Effector CD8-positive, alpha-beta T cell (primary cell): ENCODE measurements at regions not wholly inside any gene's neighbourhood (a gene's known extent, or its start where the extent isn't known, plus 50 kb on each side); places are given as distances from the start of the nearest gene placed in this dataset.
"Not testable (repeated sequence)": the region's sequence is repeated elsewhere in the genome, so short reads cannot be mapped to it uniquely, and the experiment has no call there.

Experiments used
- DNase-seq: peaks from one replicate; lab custom pipeline; 2025; lab: John Stamatoyannopoulos, UW

- no peak for DNase-seq
Measured at GRCh38 chr14:84421621-84422020, 1108.3 kb upstream of the FLRT2 start.

- no peak for DNase-seq
Measured at GRCh38 chr14:84425968-84426367, 1104.0 kb upstream of the FLRT2 start.

DNA sequence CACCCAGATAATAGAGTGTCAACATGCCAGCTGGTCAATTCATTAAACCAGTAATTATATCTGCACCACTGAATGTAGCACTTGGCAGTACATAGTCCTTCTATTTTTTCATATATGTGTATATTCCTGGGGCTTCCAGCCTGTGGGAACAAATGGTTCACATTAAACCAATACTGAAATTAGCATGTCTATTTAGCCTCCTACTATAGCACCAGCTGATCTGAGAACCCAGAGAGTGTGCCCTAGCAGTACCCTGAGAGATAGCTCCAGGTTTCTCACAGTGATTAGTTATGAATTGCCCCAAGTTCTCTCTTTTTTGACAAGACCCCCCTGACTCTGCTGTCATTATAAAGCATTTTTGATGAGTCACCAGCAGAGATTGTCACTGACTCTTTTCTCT is 1097.3 kb upstream of the FLRT2 start:
- DNase-seq = no peak

DNA sequence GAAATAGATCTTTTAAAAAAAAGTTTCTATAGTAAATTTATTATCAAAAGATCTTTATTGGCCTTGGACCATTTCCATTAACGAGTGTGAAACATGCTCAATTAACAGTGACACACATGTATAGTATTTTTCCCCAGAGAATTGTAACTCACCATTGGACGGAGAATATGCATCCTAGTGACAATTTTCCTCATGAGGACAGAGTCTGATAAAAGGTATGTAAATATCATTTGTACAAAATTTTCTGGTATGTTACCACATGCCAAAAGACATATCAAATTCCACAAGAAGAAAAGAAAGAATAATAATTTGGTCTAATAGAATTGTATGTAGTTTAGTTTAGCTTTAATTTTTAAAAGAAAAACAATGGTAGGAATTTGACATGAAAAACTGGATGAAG is 1096.0 kb upstream of the FLRT2 start:
- no peak for DNase-seq

DNA sequence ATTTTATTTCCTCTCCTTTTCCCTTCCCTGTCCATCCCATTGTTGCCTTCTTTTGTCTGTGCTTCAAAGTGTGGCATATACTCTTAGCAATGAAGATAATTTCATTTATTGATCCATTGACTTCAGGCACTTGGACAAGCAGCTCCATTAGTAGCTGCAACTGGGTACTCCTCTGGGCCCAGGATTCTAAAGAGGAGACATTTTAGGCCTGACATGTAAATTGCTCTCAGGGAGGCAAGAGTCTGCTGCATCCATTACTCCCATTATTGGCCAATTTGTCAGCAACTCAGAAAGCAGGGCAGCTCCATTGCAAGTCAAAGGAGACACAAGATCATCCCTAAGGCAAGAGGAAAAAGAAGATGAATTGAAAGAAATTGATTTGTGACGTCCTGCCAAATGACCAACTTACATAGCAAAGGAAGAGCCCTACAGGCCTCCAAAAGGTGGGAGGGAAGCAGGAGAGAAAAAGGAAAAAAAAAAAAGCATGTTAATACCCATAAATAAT is 1094.1 kb upstream of the FLRT2 start:
- no peak for DNase-seq

GRCh38 chr14:84436528-84436927 is 1093.4 kb upstream of the FLRT2 start:
- DNase-seq = no peak

DNA sequence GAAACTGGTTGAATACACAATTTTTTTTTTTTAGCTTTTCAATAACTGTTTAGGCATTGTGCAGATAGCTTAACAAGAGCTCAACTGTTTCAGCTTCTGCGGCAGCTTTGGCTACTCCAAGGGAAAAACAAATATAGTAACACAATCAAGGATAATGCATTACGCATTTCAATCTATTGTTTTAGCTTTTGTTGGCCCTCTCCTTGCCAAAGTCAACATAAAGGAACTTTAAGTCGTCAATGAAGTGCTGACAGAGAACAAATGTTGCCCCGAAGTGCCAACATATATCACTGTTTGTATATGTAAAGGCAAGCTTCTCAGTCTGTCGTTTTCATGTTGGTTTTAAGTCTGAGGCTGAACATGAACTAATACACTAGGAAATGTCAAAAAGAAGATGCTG is 1087.4 kb upstream of the FLRT2 start:
- DNase-seq = no peak

DNA sequence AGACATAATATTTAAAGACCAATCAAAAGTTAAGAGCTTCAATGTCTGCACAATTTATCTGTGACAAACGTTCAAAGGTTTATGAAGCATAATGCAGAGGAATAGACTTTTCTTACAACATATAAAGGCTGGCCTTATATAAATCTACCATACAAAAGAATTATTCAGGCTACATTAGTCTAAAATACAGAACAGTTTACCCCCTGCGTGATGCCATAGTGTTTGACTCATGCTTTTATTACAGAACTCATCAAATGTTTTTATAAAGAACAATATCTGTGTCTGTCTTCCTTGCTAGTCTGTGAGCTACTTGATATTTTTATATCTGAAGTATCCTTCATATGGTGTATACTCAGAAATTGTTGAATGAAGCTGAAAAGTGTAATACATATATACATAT is 1084.5 kb upstream of the FLRT2 start:
- DNase-seq = no peak

DNA sequence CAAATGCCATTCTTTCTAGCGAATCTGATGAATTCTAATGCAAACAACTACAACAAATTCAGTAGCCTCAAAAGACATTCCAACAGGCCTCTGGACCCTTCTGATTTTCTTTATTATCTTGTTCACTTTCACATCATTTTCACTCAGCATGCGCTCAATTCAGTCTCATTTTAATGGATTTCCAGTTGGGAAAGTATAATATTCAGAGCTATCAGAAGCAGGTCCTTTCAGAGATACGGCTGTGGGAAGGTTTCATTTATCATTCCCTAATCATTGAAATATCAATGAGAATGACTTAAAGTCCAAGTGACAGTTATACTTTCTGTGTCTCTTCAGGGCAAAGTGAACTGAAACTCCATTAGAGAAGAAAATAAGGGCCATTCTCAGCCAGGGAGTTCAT is 1083.7 kb upstream of the FLRT2 start:
- no peak for DNase-seq

DNA sequence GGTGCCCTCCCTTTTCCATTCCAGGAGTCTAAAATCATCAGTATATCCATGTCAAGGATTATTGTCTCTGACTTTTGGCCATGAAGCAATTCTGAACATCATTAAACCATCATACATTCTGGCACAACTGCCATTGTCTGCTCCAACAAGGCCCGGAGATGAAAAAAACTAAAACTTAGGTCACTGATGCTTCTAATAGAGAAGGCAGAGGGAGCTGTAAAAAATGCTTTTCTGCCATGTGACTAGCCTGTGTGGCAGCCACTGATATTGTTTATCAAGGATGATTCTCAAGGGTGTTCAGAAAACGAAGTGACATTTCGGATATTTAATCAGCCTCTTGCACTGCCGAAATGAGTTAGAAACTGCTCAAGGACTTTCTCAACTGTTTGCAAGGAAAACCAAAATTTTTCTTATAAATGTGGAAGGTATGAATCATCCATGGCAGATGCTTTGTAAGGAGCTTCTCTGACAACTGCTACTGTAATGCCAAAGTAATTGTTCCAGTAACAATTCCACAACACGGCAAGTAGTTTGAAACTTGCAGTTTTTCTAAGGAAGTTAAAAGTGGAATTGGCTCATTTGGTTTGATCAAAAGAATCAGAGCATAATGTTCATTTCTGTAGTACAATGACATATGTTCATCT is 1076.5 kb upstream of the FLRT2 start:
- DNase-seq = no peak

DNA sequence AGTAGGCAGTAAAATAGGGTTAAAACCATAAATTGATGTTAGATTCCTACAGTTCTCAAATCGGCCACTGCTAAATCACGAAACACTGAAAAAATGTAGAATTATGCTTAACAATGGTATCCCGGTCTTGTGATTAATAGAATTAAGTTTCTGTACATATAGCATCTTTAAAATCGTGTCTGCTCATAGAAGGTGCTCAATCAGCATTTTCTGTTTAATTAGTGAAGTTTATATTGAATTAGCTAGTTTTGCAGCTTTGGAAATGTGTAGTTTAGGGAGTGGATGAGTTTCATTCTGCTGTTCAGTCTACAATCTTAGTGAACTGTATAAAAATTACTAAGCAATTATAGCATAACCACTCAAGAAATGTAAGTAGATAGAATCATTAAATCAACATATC is 1075.8 kb upstream of the FLRT2 start:
- no peak for DNase-seq

DNA sequence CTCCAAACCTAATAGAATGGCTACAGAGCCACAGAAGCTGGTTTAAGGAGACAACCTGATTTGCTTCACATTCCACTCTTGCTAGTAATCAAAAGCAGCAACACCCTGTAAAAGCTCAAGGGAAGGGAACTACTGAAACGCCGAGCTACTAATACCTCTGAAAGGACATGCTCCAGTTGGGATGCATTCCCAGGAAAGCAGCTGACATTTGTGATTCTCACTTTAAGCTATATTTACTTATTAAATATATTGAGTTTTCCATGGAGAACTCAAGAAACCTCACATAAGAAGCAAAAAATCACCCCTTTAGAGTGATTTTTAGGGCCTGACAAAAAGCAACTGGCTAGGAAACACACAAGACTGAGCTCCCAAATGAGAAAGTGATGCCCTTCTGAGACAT is 1073.0 kb upstream of the FLRT2 start:
- DNase-seq = no peak

- no peak for DNase-seq
Measured at GRCh38 chr14:84458881-84459280, 1071.1 kb upstream of the FLRT2 start.

- DNase-seq = no peak
Measured at GRCh38 chr14:84465880-84466279, 1064.1 kb upstream of the FLRT2 start.

DNA sequence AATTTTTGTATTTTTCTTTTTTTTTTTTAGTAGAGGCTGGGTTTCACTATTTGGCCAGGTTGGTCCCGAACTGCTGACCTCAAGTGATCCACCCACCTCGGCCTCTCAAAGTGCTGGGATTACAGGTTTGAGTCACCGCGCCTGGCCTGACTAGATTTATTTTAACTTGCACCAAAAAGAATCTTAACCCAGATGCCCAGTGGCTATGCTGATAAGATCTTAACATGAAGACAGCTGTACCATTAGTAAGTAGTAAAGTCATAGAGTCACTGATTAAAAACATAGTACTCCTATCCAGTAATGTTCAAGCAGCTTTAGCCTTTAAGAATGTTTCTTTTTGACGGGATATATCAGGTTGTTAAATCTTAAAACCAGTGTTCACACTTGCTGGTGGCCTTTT is 1061.8 kb upstream of the FLRT2 start:
- no peak for DNase-seq

DNA sequence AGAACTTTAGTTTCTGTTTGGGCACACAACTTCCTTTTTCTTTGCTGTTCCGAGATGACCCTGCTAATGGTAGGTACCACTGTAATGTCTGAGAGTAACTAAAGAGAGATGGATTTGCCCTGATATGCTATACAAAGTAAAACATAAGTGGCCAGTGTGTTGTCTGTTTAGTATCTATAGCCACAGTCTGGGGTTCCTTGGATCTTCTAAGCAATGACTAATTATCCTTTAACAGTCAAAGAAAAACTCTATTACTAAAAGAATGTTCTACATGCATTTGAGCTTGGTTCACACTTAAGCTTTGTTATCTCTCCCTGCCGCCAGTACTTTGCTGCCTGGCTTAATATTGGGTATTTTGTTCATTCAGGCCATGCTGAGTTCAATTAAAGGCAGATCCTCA is 1051.9 kb upstream of the FLRT2 start:
- no peak for DNase-seq

GRCh38 chr14:84482256-84483071 is 1047.5 kb upstream of the FLRT2 start:
- DNase-seq = no peak

DNA sequence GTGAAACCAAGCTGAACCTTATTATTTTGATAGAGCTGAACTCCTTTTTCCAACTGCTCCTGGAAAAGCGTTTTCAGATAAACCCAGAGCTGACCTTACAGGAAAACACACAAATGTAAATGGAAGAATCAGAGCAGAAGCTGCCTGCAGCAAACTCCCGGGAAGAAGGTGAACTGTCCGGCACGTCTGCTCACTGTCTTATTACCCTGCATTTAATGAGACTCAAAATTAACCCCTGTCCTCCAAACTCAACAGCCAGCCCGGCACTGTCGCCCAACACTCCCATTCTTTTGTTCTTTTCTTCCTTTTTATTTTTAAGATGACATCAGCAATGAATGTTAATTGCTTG is 1046.9 kb upstream of the FLRT2 start:
- DNase-seq = no peak

- DNase-seq = not testable (repeated sequence)
Measured at GRCh38 chr14:84484243-84484642, 1045.7 kb upstream of the FLRT2 start.

DNA sequence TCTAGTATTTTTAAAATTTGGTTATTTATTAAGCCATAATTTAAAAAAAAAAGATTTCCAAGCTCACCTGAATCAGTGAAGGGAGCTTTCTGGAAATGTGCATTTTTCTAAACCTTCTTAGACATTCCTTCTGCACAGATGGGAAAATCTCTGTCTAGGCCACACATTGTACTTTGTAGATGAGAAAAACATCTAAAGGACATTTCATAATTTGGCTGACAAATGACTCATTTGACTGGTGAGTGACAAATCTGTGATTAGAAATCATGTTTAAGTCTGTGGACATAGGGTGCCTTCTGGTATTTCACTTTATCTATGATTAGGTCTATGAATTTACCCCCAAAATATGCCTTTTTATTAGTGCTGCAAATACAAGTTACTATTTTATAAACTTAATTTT is 1044.9 kb upstream of the FLRT2 start:
- no peak for DNase-seq

- no peak for DNase-seq
Measured at GRCh38 chr14:84490081-84490480, 1039.9 kb upstream of the FLRT2 start.

- DNase-seq = no peak
Measured at GRCh38 chr14:84492685-84493084, 1037.3 kb upstream of the FLRT2 start.

DNA sequence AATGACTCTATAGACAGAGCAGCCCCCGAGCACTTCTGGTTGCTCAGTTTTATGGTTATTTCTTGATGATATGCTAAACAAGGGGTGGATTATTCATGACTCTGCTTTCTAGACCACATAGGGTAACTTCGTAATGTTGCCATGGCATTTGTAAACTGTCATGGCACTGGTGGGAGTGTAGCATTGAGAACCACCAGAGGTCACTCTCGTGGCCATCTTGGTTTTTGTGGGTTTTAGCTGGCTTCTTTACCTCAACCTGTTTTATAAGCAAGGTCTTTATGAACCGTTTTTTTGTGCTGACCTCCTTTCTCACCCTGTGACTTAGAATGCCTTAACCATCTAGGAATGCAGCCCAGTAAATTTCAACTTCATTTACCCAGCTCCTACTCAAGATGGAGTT is 1036.2 kb upstream of the FLRT2 start:
- DNase-seq = no peak

DNA sequence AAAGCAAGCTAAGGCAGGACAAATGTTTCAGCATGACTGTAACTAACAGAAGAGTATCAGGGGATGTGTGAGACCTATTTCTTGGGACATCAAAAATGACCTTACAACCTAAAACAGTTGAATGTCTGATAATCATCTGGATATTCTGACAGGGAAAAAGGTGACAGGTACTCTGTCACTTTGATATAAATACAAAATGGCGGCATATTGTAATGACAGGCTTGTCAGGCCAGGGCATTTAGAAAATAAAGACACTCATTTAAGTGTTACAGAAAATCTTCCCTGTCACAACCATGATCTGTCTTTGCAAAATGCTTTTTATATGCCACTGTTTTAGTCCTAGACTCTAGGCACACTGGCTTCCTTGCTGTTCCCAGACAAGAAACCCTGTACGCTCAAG is 1033.3 kb upstream of the FLRT2 start:
- no peak for DNase-seq
